Ovary (tissue), 3 donors: ENCODE measurements at regions not wholly inside any gene's neighbourhood (a gene's known extent, or its start where the extent isn't known, plus 50 kb on each side); places are given as distances from the start of the nearest gene placed in this dataset.

Source experiments
- POLR2A ChIP-seq: fragments of 450-650 bp; IDR thresholded peaks from one replicate; pipeline ENCODE4 v1.6.1; 2017; ENCODE audit warnings: antibody characterized with exemption, mild to moderate bottlenecking, moderate library complexity
- TF ChIP-seq, protein P1 (sequence below), 3 donors: fragments of 450-650 bp in 2 of 3; fragments of 200-600 bp in 1 of 3; IDR thresholded peaks; one replicate each; pipeline versions ENCODE4 v1.5.1 to v1.8.0; 2016 to 2022; ENCODE audit warnings: antibody characterized with exemption in 3 of 3, mild to moderate bottlenecking in 1 of 3
- donor health status: DM: no; HTN: no; CAD: no.

GRCh38 chr4:12584116-12584875 is 899.8 kb downstream of the RAB28 start:
- TF ChIP-seq POLR2A = no peak
- TF ChIP-seq, protein P1, sequence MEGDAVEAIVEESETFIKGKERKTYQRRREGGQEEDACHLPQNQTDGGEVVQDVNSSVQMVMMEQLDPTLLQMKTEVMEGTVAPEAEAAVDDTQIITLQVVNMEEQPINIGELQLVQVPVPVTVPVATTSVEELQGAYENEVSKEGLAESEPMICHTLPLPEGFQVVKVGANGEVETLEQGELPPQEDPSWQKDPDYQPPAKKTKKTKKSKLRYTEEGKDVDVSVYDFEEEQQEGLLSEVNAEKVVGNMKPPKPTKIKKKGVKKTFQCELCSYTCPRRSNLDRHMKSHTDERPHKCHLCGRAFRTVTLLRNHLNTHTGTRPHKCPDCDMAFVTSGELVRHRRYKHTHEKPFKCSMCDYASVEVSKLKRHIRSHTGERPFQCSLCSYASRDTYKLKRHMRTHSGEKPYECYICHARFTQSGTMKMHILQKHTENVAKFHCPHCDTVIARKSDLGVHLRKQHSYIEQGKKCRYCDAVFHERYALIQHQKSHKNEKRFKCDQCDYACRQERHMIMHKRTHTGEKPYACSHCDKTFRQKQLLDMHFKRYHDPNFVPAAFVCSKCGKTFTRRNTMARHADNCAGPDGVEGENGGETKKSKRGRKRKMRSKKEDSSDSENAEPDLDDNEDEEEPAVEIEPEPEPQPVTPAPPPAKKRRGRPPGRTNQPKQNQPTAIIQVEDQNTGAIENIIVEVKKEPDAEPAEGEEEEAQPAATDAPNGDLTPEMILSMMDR (IDR thresholded peaks at IDR 0.05) = no peak
